Esophagus squamous epithelium (tissue), 5 donors: ENCODE measurements at regions not wholly inside any gene's neighbourhood (a gene's known extent, or its start where the extent isn't known, plus 50 kb on each side); places are given as distances from the start of the nearest gene placed in this dataset.
A peak's percentile ranks its signal among the peaks of the same experiment; 100 is the strongest.

Experiments used
- DNase-seq: peaks from one replicate; lab custom pipeline; 2025; lab: John Stamatoyannopoulos, UW
- H3K27ac ChIP-seq, 4 donors: fragments of 200-600 bp; sonication (generic); one replicate each; pipeline ENCODE4 v1.5.1; 2016 to 2019; ENCODE audit warnings: mild to moderate bottlenecking in 1 of 4
- H3K27me3 ChIP-seq, 4 donors: fragments of 200-600 bp; sonication (generic); 1 replicate in 3 of 4; 2 replicates in 1 of 4; pipeline versions ENCODE4 v1.5.1 to v1.6.0; 2017 to 2021; ENCODE audit warnings: antibody characterized with exemption in 1 of 4
- H3K36me3 ChIP-seq, 3 donors: fragments of 200-600 bp; sonication (generic); one replicate each; pipeline ENCODE4 v1.5.1; 2016 to 2019
- H3K4me1 ChIP-seq, 3 donors: fragments of 200-600 bp; sonication (generic); one replicate each; pipeline ENCODE4 v1.5.1; 2017 to 2019
- H3K4me3 ChIP-seq, 4 donors: fragments of 200-600 bp; sonication (generic); 1 replicate in 3 of 4; 2 replicates in 1 of 4; pipeline ENCODE4 v1.5.1; 2016 to 2019; ENCODE audit warnings: mild to moderate bottlenecking in 2 of 4, moderate library complexity in 1 of 4
- H3K9me3 ChIP-seq, 3 donors: fragments of 200-600 bp; sonication (generic); one replicate each; pipeline ENCODE4 v1.5.1; 2016 to 2019
- POLR2A ChIP-seq, 4 donors: fragments of 450-650 bp; IDR thresholded peaks; one replicate each; pipeline ENCODE4 v1.6.1; 2017; ENCODE audit warnings: antibody characterized with exemption in 4 of 4, mild to moderate bottlenecking in 4 of 4, moderate library complexity in 3 of 4
- WGBS, 2 donors: methylation state at CpG; one replicate each; pipeline ENCODE4 v1.1.5; 2018; 5-methylcytosine and 5-hydroxymethylcytosine counted together
- intact Hi-C: fragments of 100-400 bp; cut with DNase I; formaldehyde crosslinking; loops from one replicate; pipeline ENCODE4 v1.15.0; 2022
- TF ChIP-seq, protein P1 (sequence below), 6 experiments: fragments of 450-650 bp in 4 of 6; fragments of 200-600 bp in 2 of 6; sonication (generic) in 2 of 6; IDR thresholded peaks; one replicate each; pipeline ENCODE4 v1.5.1; 2016 to 2019; ENCODE audit warnings: antibody characterized with exemption in 6 of 6, mild to moderate bottlenecking in 4 of 6, moderate library complexity in 4 of 6
- donor health status: DM: yes; HTN: yes; CAD: no.

DNA sequence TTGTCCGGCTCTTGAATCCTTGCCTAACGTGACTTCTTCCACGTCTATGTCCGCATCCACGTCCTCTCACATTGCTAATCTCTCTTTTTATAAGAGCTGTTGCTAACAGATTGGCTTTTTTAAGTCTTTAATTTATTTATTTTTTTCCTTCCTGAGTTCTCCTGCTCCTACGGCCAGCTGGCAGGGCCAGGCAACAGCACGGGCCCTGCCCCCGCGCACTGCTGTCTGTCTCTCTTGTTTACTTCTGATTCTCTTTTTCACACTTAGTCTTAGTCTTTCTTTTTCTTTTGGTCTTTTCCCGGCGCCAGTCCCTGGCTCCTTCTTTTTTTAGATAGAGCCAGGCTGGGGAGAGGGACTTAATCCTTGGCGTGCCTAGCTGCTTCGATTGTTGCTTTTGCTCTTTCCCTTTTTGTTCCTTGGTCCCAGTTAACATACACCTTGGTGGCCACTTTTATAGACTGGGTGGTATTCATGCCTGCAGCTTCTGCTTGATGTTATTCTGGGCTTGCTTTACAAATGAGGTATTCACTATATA is 53.2 kb upstream of the RBMX start:
- Histone ChIP-seq H3K4me3 (peak overlapping the region in 2 of 4 donors; percentile 5 to 11), H3K27ac (peak overlapping the region in 2 of 4 donors; percentile 34 to 39), H3K27me3 (no peaks in the 10 kb centered on the region), H3K36me3 (no peaks in the 10 kb centered on the region), H3K4me1 (no peaks in the 10 kb centered on the region), H3K9me3 (no peaks in the 10 kb centered on the region)
- TF ChIP-seq, protein P1, sequence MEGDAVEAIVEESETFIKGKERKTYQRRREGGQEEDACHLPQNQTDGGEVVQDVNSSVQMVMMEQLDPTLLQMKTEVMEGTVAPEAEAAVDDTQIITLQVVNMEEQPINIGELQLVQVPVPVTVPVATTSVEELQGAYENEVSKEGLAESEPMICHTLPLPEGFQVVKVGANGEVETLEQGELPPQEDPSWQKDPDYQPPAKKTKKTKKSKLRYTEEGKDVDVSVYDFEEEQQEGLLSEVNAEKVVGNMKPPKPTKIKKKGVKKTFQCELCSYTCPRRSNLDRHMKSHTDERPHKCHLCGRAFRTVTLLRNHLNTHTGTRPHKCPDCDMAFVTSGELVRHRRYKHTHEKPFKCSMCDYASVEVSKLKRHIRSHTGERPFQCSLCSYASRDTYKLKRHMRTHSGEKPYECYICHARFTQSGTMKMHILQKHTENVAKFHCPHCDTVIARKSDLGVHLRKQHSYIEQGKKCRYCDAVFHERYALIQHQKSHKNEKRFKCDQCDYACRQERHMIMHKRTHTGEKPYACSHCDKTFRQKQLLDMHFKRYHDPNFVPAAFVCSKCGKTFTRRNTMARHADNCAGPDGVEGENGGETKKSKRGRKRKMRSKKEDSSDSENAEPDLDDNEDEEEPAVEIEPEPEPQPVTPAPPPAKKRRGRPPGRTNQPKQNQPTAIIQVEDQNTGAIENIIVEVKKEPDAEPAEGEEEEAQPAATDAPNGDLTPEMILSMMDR (IDR thresholded peaks at IDR 0.05), result no peak
- no peak for TF ChIP-seq POLR2A (IDR thresholded peaks at IDR 0.05)
- intact Hi-C loops, result no loop called here
- WGBS, 2 donors, result 43 to 56% methylated on average over 13 of the region's 13 CpGs
- no peak for DNase-seq

GRCh38 chrX:136931661-136932060 is 51.1 kb upstream of the RBMX start:
- Histone ChIP-seq H3K36me3 (no peaks in the 10 kb centered on the region), H3K4me3 (no peak overlapping the region), H3K9me3 (no peaks in the 10 kb centered on the region), H3K27ac (no peak overlapping the region), H3K4me1 (no peaks in the 10 kb centered on the region), H3K27me3 (no peaks in the 10 kb centered on the region)
- intact Hi-C loops, result no loop called here
- TF ChIP-seq POLR2A (IDR thresholded peaks at IDR 0.05), result no peak
- TF ChIP-seq, protein P1 (IDR thresholded peaks at IDR 0.05), result no peak
- DNase-seq, result no peak
- WGBS, 2 donors, result 80 to 90% methylated on average over 6 of the region's 6 CpGs
